OCI-LY7 (cell line): ENCODE measurements at regions not wholly inside any gene's neighbourhood (a gene's known extent, or its start where the extent isn't known, plus 50 kb on each side); places are given as distances from the start of the nearest gene placed in this dataset.

Experiments used
- EZH2phosphoT487 ChIP-seq: fragments of 200-600 bp; sonication (generic); IDR thresholded peaks from 2 replicates; pipeline ENCODE4 v1.6.1; 2018; ENCODE audit warnings: low read depth, borderline replicate concordance, mild to moderate bottlenecking, mixed run types, antibody characterized with exemption, low read length, moderate library complexity, mixed read lengths
- TF ChIP-seq, protein P1 (sequence below): fragments of 200-600 bp; sonication (generic); conservative IDR thresholded peaks from 2 replicates; pipeline ENCODE4 v1.5.1; 2014; ENCODE audit warnings: mild to moderate bottlenecking, antibody characterized with exemption, low read length, moderate library complexity, mixed read lengths

DNA sequence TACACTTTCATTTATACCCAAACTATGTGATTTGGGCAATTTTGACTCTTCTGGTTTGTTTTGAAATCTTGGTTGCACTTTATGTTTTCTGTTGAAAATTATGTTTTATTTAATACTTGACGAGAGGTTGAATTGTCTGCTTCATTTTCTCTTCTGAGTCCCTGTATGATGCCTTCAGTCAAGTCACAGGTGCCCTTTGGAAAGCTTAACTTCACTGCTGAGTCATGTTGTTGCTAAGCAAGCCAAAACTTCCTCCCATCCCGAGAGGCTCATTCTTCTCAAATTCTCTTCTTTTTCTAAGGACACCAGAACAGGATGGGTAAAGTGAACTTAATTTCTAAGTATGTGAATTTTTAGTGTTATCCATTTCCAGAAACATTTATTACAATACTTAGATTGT, 455.3 kb upstream of the PTGER4 start:
- TF ChIP-seq, protein P1, sequence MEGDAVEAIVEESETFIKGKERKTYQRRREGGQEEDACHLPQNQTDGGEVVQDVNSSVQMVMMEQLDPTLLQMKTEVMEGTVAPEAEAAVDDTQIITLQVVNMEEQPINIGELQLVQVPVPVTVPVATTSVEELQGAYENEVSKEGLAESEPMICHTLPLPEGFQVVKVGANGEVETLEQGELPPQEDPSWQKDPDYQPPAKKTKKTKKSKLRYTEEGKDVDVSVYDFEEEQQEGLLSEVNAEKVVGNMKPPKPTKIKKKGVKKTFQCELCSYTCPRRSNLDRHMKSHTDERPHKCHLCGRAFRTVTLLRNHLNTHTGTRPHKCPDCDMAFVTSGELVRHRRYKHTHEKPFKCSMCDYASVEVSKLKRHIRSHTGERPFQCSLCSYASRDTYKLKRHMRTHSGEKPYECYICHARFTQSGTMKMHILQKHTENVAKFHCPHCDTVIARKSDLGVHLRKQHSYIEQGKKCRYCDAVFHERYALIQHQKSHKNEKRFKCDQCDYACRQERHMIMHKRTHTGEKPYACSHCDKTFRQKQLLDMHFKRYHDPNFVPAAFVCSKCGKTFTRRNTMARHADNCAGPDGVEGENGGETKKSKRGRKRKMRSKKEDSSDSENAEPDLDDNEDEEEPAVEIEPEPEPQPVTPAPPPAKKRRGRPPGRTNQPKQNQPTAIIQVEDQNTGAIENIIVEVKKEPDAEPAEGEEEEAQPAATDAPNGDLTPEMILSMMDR, result no peak
- no peak for TF ChIP-seq EZH2phosphoT487
